Gastrocnemius medialis (tissue), 4 donors: ENCODE measurements at regions not wholly inside any gene's neighbourhood (a gene's known extent, or its start where the extent isn't known, plus 50 kb on each side); places are given as distances from the start of the nearest gene placed in this dataset.

Experiments used
- ATAC-seq, 2 donors: fragments of 150-250 bp; one replicate each; pipeline ENCODE4 v1.9.1; 2016
- DNase-seq, 2 donors: peaks; one replicate each; pipeline ENCODE4 v3.0.0-alpha.2; 2019
- H3K27ac ChIP-seq, 4 donors: fragments of 200-600 bp; sonication (generic); 1 replicate in 1 of 4; 2 replicates in 3 of 4; pipeline ENCODE4 v1.5.1; 2016 to 2018; ENCODE audit warnings: mild to moderate bottlenecking in 2 of 4, moderate library complexity in 1 of 4
- H3K27me3 ChIP-seq, 3 donors: fragments of 200-600 bp; sonication (generic) in 2 of 3; 1 replicate in 1 of 3; 2 replicates in 2 of 3; pipeline versions ENCODE4 v1.5.1 to v1.6.0; 2016 to 2019; ENCODE audit warnings: mild to moderate bottlenecking in 1 of 3, moderate library complexity in 1 of 3
- H3K36me3 ChIP-seq, 2 donors: fragments of 200-600 bp; sonication (generic) in 1 of 2; one replicate each; pipeline ENCODE4 v1.5.1; 2017 to 2018
- H3K4me1 ChIP-seq, 2 donors: fragments of 200-600 bp; sonication (generic) in 1 of 2; one replicate each; pipeline ENCODE4 v1.5.1; 2016 to 2017; ENCODE audit warnings: mild to moderate bottlenecking in 2 of 2
- H3K4me3 ChIP-seq, 4 donors: fragments of 200-600 bp; sonication (generic) in 3 of 4; 1 replicate in 1 of 4; 2 replicates in 3 of 4; pipeline ENCODE4 v1.5.1; 2016 to 2019; ENCODE audit warnings: mild to moderate bottlenecking in 2 of 4
- H3K9me3 ChIP-seq, 3 donors: fragments of 200-600 bp; sonication (generic) in 2 of 3; 1 replicate in 1 of 3; 2 replicates in 2 of 3; pipeline ENCODE4 v1.5.1; 2016 to 2019
- CTCF ChIP-seq, 5 experiments: fragments of 450-650 bp in 3 of 5; fragments of 200-600 bp in 2 of 5; sonication (generic) in 2 of 5; IDR thresholded peaks in 4 of 5; conservative IDR thresholded peaks in 1 of 5; 1 replicate in 4 of 5; 2 replicates in 1 of 5; pipeline ENCODE4 v1.5.1; 2016 to 2019; ENCODE audit warnings: antibody characterized with exemption in 5 of 5, mild to moderate bottlenecking in 3 of 5, moderate library complexity in 3 of 5
- POLR2A ChIP-seq, 2 donors: fragments of 450-650 bp; IDR thresholded peaks; one replicate each; pipeline ENCODE4 v1.6.1; 2017; ENCODE audit warnings: antibody characterized with exemption in 2 of 2, mild to moderate bottlenecking in 2 of 2, moderate library complexity in 2 of 2
- in situ Hi-C, 4 donors: fragments of 200-750 bp; cut with MboI; loops; one replicate each; pipeline versions ENCODE4 v1.15.0 to v1.8.0; 2017; ENCODE audit warnings: low sequenced_read_pairs in 4 of 4
- intact Hi-C: fragments of 100-400 bp; cut with DNase I; formaldehyde crosslinking; loops from one replicate; pipeline ENCODE4 v1.15.1; 2023; ENCODE audit warnings: low total_unique reads

DNA sequence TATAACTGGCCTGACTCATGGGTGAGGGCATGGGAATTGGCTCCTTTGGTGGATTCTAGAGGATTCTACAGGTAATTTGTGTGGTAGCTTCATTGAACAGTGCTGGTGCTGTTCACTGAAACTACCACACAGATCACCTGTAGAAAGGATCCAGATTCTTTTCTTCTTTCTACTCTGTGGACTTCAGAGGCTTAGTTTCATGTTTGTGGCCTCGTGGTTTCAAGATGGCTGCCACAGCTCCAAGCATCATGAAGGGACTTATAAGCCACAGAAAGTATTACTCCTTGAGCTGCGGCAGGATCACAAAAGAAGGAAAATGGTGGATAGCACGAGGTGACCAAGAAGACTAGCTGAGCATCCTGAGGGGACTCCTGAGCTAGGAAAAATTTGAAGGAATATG, 88.9 kb downstream of the ADCYAP1 start:
- Histone ChIP-seq H3K27ac (no peak overlapping the region), H3K36me3 (no peaks in the 10 kb centered on the region), H3K4me1 (no peaks in the 10 kb centered on the region), H3K9me3 (no peaks in the 10 kb centered on the region), H3K4me3 (no peak overlapping the region), H3K27me3 (no peaks in the 10 kb centered on the region)
- TF ChIP-seq CTCF (IDR thresholded peaks at IDR 0.05 in 4 of 5, conservative IDR thresholded peaks at IDR 0.05 in 1 of 5) (no peak), POLR2A (IDR thresholded peaks at IDR 0.05) (no peak)
- in situ Hi-C loops = no loop called here
- intact Hi-C loops = no loop called here
- DNase-seq = no peak
- ATAC-seq = no peak

DNA sequence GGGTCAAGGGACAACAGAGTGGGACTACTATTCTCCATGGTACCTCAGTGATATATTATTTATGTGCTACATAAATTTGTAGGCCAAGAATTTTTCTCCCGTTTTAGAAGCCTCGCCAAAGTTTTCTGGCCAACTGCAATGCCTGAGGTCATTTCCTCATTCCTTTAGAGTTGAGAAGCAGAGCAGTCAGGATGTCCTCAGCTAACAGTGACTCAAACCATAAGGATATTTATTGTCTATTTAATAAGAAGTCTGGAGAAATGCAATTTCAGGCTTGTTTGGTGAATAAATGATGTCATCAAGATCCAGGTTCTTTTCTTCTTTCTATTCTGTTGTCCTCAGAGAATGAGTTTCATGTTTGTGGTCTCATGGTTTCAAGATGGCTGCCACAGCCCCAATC, 91.0 kb downstream of the ADCYAP1 start:
- no peak overlapping the region for H3K4me3 ChIP-seq
- in situ Hi-C loops (no loop called here), intact Hi-C loops (no loop called here)
- ATAC-seq (no peak), DNase-seq (no peak)
- H3K4me1 ChIP-seq = no peaks in the 10 kb centered on the region
- H3K9me3 ChIP-seq = no peaks in the 10 kb centered on the region
- no peaks in the 10 kb centered on the region for H3K36me3 ChIP-seq
- H3K27ac ChIP-seq = no peak overlapping the region
- H3K27me3 ChIP-seq = no peaks in the 10 kb centered on the region
- TF ChIP-seq CTCF (IDR thresholded peaks at IDR 0.05 in 4 of 5, conservative IDR thresholded peaks at IDR 0.05 in 1 of 5) (no peak), POLR2A (IDR thresholded peaks at IDR 0.05) (no peak)

- no peaks in the 10 kb centered on the region for H3K9me3 ChIP-seq
- intact Hi-C loops = no loop called here
- no peak overlapping the region for H3K4me3 ChIP-seq
- TF ChIP-seq POLR2A (IDR thresholded peaks at IDR 0.05) = no peak
- ATAC-seq (no peak), DNase-seq (no peak)
- H3K27ac ChIP-seq = no peak overlapping the region
- H3K36me3 ChIP-seq = no peaks in the 10 kb centered on the region
- no peaks in the 10 kb centered on the region for H3K4me1 ChIP-seq
- H3K27me3 ChIP-seq = no peaks in the 10 kb centered on the region
- in situ Hi-C loops = no loop called here
These were observed 92.8 kb downstream of the ADCYAP1 start for GRCh38 chr18:997499-997898.

- intact Hi-C loops = no loop called here
- in situ Hi-C loops = no loop called here
- no peaks in the 10 kb centered on the region for H3K36me3 ChIP-seq
- no peaks in the 10 kb centered on the region for H3K4me1 ChIP-seq
- ATAC-seq (no peak), DNase-seq (no peak)
- no peak for TF ChIP-seq CTCF (IDR thresholded peaks at IDR 0.05 in 4 of 5, conservative IDR thresholded peaks at IDR 0.05 in 1 of 5)
- no peak for TF ChIP-seq POLR2A (IDR thresholded peaks at IDR 0.05)
- no peaks in the 10 kb centered on the region for H3K27me3 ChIP-seq
- no peaks in the 10 kb centered on the region for H3K9me3 ChIP-seq
- no peak overlapping the region for H3K4me3 ChIP-seq
- H3K27ac ChIP-seq = no peak overlapping the region
These were observed 94.3 kb downstream of the ADCYAP1 start for GRCh38 chr18:998936-999335.

- Histone ChIP-seq H3K27me3 (no peaks in the 10 kb centered on the region), H3K27ac (no peak overlapping the region), H3K4me3 (no peak overlapping the region), H3K9me3 (no peaks in the 10 kb centered on the region), H3K4me1 (no peaks in the 10 kb centered on the region), H3K36me3 (no peaks in the 10 kb centered on the region)
- ATAC-seq = no peak
- DNase-seq = no peak
- intact Hi-C loops (no loop called here), in situ Hi-C loops (no loop called here)
- no peak for TF ChIP-seq CTCF (IDR thresholded peaks at IDR 0.05 in 4 of 5, conservative IDR thresholded peaks at IDR 0.05 in 1 of 5)
- TF ChIP-seq POLR2A (IDR thresholded peaks at IDR 0.05) = no peak
These were observed 98.0 kb downstream of the ADCYAP1 start for GRCh38 chr18:1002653-1003178.
